ENCODE measurements at regions not wholly inside any gene's neighbourhood (a gene's known extent, or its start where the extent isn't known, plus 50 kb on each side); places are given as distances from the start of the nearest gene placed in this dataset.

DNA sequence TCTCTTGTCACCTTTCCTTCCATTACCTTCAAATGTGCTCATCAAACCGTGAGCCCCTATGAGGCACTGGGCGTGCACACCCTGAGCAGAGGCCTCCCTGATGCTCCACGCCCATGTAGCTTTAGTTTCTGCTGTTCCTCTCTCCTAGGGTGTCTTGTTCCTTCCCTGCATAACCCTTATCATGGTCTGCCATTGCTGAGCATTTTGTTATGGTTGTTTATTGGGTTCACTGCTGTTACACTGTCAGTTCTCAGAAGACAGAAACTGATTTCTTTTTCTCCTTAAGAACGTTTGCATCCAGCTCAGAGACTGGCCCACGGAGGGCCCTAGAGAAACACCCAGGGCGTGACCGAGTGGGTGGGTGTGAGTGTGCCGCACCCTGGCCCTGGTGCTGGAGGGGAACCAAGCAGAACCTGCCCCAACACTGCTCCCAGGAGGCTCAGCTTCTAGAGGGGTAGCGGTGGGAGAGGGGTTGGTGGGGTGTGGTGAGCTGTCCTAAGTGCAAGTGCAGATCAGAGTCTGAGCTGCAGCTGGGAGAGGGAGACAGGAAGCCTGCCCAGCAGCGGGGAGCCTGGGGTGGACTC is 61.4 kb upstream of the URI1 start:
- no peak for TF ChIP-seq POLR2A (IDR thresholded peaks at IDR 0.05)
- TF ChIP-seq, protein P1, sequence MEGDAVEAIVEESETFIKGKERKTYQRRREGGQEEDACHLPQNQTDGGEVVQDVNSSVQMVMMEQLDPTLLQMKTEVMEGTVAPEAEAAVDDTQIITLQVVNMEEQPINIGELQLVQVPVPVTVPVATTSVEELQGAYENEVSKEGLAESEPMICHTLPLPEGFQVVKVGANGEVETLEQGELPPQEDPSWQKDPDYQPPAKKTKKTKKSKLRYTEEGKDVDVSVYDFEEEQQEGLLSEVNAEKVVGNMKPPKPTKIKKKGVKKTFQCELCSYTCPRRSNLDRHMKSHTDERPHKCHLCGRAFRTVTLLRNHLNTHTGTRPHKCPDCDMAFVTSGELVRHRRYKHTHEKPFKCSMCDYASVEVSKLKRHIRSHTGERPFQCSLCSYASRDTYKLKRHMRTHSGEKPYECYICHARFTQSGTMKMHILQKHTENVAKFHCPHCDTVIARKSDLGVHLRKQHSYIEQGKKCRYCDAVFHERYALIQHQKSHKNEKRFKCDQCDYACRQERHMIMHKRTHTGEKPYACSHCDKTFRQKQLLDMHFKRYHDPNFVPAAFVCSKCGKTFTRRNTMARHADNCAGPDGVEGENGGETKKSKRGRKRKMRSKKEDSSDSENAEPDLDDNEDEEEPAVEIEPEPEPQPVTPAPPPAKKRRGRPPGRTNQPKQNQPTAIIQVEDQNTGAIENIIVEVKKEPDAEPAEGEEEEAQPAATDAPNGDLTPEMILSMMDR (IDR thresholded peaks at IDR 0.05): no peak

Measured in breast epithelium (tissue), 3 donors.